ENCODE measurements at regions not wholly inside any gene's neighbourhood (a gene's known extent, or its start where the extent isn't known, plus 50 kb on each side); places are given as distances from the start of the nearest gene placed in this dataset.

GRCh38 chr7:153912211-153912610 lies 140.0 kb upstream of the DPP6 start:
- ATAC-seq (no peak), DNase-seq (ENCODE audit: low read depth, low spot score) (no peak)
- POLR2A ChIA-PET, result no interaction called here
- H3K4me3 ChIP-seq (ENCODE audit: low read depth in 2 of 2, low read length in 2 of 2), result no peak overlapping the region
- BruUV-seq (replicated peaks), result no TSS peak
- TF ChIP-seq TCF7L2 (IDR thresholded peaks at IDR 0.05; ENCODE audit: low read depth, low read length) (no peak), SIN3A (IDR thresholded peaks at IDR 0.05; ENCODE audit: borderline replicate concordance, insufficient read depth, low read depth, low read length) (no peak), CTCF (IDR thresholded peaks at IDR 0.05) (no peak), POLR2AphosphoS5 (IDR thresholded peaks at IDR 0.05; ENCODE audit: low read depth, low read length) (no peak), REST (IDR thresholded peaks at IDR 0.05; ENCODE audit: insufficient read depth in 1 of 2, low read depth in 2 of 2, low read length in 1 of 2) (no peak)
- no peaks in the 10 kb centered on the region for H3K27me3 ChIP-seq (ENCODE audit: control insufficient read depth, insufficient read depth, low read length)
- no peak overlapping the region for H3K27ac ChIP-seq (ENCODE audit: low read length)
- no peaks in the 10 kb centered on the region for H3K9me3 ChIP-seq (ENCODE audit: control insufficient read depth, insufficient read depth, low read depth, low read length)
- intact Hi-C loops (cut with micrococcal nuclease; ENCODE audit: unreplicated experiment) (no loop called here), in situ Hi-C loops (cut with HindIII; ENCODE audit: low pct_unique_long_range_greater_than_20kb, low sequenced_read_pairs) (no loop called here)
- CTCF ChIA-PET, result no interaction called here
- no peaks in the 10 kb centered on the region for H3K36me3 ChIP-seq (ENCODE audit: control insufficient read depth, insufficient read depth, low read length)
- no peaks in the 10 kb centered on the region for H3K4me1 ChIP-seq (ENCODE audit: control insufficient read depth, insufficient read depth, low read length)

DNA sequence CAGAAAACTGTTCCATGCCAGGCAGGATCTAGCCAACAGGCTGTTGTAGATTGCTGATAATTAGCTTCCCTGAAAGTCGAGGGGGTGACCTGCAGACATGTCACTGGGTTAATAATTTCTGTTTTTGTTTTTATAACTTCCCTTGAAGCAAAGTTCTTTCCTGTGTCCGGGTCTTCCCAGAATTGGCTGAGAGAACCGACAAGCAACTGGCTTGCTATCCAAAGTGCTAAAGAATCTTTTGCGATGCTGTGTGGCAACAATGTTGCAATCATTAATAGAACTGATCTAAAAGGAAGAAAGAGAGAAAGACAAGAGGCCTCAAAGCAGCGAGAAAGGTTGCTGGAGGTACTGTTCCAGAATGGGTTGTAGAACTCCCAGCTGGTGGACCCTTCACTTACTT lies 132.1 kb upstream of the DPP6 start:
- intact Hi-C loops (cut with micrococcal nuclease; ENCODE audit: unreplicated experiment), result no loop called here

More for the DNA sequence above, 132.1 kb upstream of the DPP6 start:
- Histone ChIP-seq H3K27me3 (ENCODE audit: control insufficient read depth, insufficient read depth, low read length) (no peaks in the 10 kb centered on the region), H3K36me3 (ENCODE audit: control insufficient read depth, insufficient read depth, low read length) (no peaks in the 10 kb centered on the region), H3K27ac (ENCODE audit: low read length) (no peak overlapping the region), H3K4me3 (ENCODE audit: low read depth in 2 of 2, low read length in 2 of 2) (no peak overlapping the region), H3K9me3 (ENCODE audit: control insufficient read depth, insufficient read depth, low read depth, low read length) (no peaks in the 10 kb centered on the region), H3K4me1 (ENCODE audit: control insufficient read depth, insufficient read depth, low read length) (no peaks in the 10 kb centered on the region)
- no peak for ATAC-seq
- DNase-seq (ENCODE audit: low read depth, low spot score), result no peak
- ChIA-PET CTCF (no interaction called here), POLR2A (no interaction called here)
- in situ Hi-C loops (cut with HindIII; ENCODE audit: low pct_unique_long_range_greater_than_20kb, low sequenced_read_pairs), result no loop called here
- TF ChIP-seq TCF7L2 (IDR thresholded peaks at IDR 0.05; ENCODE audit: low read depth, low read length) (no peak), REST (IDR thresholded peaks at IDR 0.05; ENCODE audit: insufficient read depth in 1 of 2, low read depth in 2 of 2, low read length in 1 of 2) (no peak), POLR2AphosphoS5 (IDR thresholded peaks at IDR 0.05; ENCODE audit: low read depth, low read length) (no peak), SIN3A (IDR thresholded peaks at IDR 0.05; ENCODE audit: borderline replicate concordance, insufficient read depth, low read depth, low read length) (no peak), CTCF (IDR thresholded peaks at IDR 0.05) (no peak)
- BruUV-seq (replicated peaks), result no TSS peak
